Hematopoietic multipotent progenitor cell (in vitro differentiated cells): ENCODE measurements at regions not wholly inside any gene's neighbourhood (a gene's known extent, or its start where the extent isn't known, plus 50 kb on each side); places are given as distances from the start of the nearest gene placed in this dataset.
"Not testable (repeated sequence)": the region's sequence is repeated elsewhere in the genome, so short reads cannot be mapped to it uniquely, and the experiment has no call there.

Experiments used
- DNase-seq, 3 donors: peaks; one replicate each; pipeline ENCODE4 v3.0.0-alpha.2; 2011 to 2015; ENCODE audit warnings: low read depth in 2 of 3, low spot score in 2 of 3

DNA sequence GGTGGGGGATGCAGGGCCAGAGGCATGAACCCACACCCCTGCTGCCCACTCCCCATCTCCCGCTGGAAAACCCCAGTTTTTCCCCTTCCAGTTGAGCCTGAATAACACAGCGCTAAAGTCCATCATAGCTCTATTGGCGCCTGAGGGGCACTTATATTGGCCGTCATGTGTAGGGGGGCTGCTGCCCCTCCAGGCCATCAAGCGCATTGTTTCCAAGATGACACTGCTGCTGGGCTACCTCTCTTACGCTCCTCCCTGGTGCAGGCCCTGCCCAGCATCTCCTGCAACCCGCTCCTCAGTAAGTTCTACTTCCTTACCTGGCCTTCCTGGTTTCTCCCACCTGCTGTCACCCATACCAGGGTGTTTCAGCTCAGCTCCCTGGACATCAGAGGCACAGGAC is 205.0 kb upstream of the RPL34 start:
- no peak for DNase-seq

DNA sequence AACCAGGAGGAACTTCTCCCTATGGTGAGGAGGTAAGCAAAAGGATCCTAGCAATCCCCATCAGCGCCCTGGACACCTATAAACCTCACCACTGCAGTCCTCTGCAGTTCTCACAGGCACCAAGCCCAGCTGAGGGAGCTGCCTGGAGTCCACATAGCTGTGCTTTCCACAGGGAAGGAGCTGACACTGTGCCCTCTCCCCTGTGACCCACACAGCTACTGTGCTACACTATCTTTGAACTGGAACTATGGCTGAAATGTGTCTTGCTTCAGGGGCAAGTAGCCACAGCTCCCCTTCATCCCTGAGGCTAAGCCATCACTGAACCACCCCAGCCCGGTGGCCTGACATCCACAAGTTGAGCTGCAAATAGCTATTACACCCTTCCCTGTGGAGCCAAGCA is 208.5 kb upstream of the RPL34 start:
- DNase-seq, result no peak

DNA sequence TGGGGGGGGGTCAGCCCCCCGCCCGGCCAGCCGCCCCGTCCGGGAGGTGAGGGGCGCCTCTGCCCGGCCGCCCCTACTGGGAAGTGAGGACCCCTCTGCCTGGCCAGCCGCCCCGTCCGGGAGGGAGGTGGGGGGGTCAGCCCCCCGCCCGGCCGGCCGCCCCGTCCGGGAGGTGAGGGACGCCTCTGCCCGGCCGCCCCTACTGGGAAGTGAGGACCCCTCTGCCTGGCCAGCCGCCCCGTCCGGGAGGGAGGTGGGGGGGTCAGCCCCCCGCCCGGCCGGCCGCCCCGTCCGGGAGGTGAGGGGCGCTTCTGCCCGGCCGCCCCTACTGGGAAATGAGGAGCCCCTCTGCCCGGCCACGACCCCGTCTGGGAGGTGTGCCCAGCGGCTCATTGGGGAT is 210.7 kb upstream of the RPL34 start:
- not testable (repeated sequence) for DNase-seq

DNA sequence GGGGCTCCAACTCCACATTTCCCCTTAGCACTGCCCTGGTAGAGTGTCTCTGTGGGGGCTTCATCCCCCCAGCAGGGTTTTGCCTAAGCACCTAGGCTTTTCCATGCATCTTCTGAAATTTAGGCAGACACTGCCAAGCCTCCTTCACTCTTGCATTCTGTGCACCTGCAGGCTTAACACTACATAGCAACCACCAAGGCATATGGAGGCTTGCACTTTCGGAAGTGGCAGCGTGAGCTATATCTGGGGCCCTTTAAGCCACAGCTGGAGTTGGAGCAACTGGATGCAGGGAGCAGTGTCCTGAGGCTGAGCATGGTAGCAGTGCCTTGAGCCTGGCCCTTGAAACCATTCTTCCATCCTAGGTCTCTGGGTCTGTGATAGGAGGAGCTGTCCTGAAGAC is 214.8 kb upstream of the RPL34 start:
- no peak for DNase-seq

DNA sequence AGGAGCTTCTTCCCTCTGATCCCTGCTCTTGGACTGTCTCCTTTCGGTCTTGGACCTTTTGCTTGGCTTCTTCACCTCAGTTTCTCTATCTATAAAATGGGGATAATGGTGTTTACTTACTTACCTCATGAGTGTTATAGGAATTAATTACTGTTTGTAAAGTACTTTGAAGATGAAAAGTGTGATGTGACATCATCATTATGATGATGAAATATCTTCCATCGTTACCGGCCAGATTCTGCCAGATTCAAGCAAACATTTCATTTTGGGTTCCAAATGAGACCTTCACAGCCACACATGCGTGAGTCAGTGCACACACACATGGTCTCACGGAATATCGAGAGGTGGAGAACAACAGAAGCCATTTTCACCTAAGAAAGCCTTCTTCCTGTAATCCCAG is 220.1 kb upstream of the RPL34 start:
- DNase-seq, result no peak

DNA sequence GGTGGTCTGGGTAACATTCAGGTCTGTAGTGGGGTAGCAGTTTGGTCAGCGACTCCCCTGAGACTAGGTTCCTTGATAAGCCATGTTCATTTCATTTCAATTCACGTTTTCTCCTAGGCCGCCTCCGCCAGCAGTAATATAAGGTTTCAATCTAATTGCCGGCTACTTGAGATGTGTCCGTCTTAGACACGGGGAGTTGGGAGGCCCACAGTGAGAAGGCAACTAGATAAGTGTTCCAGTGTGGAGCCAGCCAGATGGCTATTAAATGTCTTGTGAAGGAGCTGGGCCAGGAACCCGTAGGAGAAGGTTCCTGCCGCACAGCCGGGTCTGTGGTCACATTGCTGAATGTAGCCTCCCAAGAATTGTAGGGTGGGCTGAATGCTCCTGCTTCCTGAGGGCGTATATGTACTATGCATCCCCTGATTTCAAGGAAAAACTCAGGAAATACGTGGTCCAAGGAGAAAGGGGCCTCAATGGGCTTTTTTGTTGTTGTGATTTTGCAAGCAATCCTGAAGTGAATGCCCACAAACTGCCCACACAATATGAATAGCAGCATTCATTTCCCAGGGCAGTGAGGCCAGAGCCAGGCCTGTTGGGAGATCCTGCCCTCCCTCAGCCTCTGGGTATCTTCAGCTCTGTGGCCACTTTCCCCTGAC is 220.6 kb upstream of the RPL34 start:
- no peak for DNase-seq

DNA sequence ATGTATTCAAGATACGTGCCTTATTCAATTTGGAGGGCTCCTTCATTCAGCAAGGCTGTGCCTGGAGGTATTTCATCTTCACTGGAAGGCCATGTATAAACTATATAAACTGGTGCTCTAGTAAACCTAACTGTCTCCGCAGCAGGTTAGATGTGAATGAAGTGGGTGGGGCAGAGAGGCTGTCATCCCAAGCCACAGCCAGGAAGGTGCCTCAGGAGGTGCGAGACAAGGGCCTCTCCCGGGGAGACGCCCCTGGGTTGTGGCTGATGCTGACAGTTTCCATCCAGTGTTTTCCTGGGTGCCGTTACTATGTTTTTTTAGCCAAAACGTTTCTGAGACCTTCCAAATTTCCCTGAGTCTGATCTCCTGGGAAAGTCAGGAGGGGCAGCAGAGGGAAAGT is 221.5 kb upstream of the RPL34 start:
- no peak for DNase-seq

DNA sequence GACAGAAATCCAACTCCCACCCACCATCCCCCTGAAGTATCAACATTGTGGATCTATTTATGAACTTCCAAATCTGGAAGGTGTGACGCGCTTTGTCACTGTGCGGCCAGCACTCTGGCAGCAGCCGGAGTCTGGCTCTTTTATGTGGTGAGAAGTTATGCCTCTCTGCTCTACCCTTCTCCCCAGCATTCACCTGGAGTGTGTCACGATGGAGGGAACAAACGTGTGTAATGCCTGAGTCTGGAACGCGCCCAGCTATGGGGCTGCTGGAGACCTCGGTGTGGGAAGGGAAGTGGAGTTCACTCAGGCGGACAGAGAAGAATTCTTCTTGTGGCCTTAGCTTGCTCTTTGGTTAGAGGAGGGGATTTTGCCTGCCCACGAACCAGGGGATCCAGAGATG is 222.1 kb upstream of the RPL34 start:
- no peak for DNase-seq

DNA sequence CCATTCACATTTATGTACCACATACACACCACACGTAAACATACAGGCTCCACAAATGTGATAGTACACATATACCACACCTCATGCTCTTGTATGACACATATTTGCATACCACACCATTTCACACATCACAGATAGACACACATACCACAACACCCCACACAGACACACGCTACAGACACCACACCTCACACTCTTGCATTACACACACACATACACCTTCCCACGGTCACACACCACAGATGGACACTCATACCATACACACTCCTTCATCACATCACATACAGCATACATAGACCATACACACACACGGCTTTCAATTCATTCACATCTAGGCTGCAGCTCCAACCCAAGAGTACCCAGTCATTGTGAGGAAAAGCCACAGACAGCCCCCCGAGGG is 222.5 kb upstream of the RPL34 start:
- no peak for DNase-seq

DNA sequence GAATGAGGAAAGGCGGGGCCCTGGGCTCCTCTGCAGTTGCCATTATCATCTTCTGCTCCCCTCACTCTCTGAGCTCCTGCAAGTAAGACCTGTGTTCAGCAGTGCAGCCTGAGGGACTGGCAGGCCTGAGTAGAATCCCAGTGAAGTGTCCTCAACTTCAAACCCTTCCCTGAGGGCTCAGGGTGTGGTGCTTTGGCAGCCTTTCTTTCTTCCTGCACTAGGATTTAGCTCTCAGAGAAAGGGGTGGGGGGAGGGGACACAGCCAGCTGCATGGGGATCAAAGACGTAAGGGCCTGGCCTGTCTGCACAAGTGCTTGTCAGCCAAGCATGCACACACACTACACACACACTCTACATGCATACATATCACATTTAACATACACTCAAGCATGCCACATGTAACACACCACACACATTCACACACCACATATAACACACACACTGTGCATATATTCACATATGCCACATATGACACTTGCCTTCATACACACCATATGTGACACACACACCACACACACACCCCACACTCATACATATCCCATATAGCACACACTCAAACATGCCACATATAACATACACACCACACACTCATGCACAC is 223.4 kb upstream of the RPL34 start:
- DNase-seq, result no peak

DNA sequence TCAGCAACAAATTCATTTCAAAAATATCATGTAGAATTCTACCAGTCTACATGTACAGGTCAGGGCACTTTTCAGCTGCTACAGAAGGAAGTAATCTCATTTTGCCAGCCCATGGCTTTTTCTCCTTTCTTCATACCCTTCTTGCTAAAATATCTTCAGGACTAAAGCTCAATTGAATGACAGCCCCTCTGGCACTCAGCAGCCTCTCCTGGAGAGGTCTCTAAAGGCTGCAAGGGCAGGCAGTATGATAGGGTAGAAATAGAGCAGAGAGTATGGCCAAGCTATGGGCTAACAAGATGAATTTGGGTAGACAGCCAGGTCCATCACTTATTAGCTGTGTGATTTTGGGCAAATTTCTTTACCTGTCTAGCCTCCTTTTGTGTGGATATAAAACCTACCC is 224.6 kb upstream of the RPL34 start:
- DNase-seq, result no peak

DNA sequence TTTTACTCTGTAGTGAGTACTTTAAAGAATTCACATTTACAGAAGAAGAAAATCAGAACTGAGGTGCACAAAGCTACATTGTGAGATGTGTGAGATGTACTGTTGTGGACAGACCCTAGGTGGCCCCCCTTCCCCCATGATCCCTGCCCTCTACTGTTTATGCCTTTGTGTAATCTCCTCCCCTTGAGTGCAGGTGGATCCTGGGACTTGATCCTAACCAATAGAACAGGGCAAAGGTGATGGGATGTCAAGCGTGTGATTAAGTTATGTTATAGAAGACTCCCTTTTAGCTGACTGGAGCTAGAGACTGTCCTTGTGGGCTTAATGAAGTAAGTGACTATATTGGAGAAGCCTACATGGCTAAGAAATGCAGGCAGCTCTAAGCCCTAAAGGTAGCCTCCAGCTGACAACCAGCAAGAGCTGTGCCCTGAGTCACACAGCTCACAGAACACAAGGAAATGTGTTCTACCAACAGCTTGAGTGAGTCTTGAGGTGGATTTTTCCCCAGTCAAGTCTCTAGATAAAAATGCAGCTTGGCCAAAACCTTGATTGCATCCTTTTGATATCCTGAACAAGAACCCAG is 225.2 kb upstream of the LEF1 start:
- DNase-seq, result no peak

DNA sequence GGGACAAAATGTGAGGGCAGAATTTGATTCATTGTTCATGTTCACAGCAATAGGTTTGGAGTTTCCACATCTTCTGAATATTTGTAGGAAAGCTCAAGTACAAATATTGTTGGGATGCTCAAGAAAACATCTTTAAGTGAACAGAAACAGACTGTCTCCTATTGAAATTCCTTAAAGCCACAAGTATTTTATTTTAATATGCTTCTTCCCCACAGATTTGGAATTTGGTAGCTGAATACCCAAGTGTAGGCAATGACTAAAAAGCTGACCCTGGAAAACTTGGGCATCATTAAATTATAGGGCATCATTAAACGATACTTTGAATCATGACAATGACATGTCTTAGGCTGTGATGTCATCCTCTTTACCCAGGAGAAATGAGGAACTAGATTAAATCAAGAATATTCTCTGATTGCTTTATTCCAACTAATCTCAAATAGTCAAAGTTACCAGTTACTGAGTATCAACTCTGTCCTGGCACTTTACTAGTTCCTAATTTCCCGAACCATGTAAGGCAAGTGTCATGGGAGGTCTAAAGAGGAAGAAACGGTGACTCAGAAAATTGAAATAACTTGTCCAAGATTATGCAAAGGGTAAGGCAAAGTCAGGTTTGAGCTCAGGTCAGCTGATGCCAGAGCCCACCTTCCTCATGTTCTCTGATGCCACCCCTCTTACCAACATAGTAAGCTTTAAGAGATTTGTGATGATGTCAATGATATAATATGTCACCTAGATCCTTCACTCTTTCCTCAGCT is 223.1 kb upstream of the LEF1 start:
- peak in 1 of 3 donors; percentile 4 for DNase-seq

DNA sequence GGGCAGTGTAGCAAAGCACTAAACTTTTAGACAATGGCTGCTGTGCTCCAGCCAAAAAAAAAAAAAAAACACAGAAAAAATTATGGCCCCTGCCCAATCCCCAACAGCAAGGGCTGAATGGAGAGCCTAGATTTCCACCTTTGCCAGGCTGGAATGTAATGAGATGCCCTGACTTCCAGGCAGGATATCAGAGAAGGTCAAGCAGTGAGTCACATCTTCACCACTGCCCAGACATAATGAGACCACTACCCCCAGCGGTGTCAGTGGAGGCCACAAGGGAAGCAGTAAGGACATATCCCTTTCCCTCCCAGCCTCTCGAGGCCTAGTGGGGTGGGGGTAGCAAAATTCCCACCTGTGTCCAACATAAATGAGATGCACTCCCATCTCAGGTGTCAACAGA is 216.3 kb upstream of the LEF1 start:
- DNase-seq, result no peak

DNA sequence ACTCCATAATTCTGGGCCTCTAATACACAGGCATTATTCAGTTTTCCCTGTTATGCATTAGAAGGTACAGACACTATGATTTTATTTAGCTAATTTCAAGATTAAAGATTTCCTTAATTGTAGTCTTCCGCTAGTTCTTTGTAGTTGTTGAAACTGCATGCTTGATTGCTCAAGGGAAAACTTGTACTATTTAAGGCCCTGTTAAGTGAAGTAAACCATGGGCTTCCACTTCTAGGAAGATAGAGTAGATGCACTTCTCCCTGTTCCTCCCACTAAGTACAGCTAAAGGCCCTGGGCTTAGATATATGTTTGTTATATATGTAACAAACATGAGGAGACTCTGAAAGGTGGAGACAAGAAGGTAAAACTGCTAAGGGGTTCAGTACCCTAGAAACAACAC is 215.8 kb upstream of the LEF1 start:
- DNase-seq, result no peak

DNA sequence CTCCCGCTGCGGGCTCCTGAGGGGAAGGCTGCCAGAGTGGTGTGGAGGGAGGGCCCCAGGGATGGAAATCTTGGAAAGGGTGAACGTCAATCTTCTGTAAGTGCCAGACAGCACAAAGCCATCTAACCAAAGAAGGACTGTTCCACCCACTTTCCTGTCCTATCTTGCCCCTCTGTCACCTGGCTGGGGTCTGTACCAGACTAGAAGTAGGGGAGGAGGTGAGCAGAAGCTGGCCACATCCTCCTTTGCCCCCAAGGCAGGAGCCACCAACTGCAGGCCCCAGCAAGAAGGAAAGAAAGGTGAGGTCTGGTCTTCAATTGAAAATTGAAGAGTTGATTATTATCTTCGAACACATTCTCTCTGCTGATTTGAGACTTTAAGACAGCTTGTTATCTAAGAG is 214.4 kb upstream of the LEF1 start:
- DNase-seq, result no peak

DNA sequence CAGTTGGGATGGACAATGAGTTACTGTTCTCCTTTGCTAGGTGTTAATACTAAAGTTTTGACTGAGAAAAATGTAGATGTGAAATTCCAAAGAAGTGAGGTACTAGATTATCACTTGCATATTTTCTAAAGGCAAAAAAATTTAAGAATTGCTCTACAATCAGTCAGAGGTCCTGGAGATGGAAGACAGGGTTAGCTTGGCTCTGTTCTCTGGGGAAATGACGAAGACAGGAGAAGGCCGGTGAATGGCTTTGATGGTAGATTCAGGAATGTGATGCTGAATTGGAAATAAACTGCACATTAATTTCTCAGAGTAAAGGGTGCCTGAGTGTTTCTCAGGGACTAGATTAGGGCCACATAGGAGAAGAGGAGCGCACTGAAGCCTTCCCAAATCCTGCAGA is 214.0 kb upstream of the LEF1 start:
- DNase-seq, result no peak

DNA sequence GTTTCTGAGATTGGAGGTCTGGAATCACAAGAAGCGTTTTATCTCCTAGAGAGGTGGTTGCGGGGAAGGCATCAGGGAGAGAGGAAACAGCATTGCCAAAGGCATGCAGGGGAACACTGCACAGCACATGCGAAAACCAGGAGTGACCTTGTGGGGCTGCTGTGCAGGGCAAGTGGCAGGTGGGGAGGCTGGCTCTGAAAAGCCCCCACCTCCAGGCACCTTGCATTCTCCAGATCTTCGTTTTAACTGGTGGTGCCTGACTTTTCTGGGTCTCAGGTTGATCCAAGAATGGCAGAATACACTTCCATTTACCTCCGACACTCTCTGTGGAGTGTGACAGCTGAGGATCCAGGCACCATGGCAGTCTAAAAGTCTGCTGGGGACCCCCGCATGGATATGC is 209.4 kb upstream of the LEF1 start:
- DNase-seq, result no peak

DNA sequence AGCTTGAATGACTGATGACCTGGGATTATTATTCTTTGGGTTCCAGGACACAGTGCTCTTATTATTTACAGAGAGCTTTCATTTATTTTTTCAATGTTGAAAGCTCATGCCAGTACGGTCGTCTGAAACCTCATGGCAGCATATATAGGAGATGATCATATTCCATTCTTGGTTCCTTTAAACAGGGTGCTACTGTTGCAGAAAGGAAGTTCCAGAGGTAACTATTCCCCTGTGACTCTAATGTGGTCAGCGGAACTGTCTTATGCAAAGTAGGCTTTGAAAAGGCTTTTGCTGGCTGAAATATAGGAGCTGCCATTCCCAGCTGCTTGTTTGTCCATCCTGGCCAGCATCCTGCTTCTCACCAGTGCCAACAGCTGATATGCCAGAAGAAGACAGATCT is 208.3 kb upstream of the LEF1 start:
- no peak for DNase-seq

DNA sequence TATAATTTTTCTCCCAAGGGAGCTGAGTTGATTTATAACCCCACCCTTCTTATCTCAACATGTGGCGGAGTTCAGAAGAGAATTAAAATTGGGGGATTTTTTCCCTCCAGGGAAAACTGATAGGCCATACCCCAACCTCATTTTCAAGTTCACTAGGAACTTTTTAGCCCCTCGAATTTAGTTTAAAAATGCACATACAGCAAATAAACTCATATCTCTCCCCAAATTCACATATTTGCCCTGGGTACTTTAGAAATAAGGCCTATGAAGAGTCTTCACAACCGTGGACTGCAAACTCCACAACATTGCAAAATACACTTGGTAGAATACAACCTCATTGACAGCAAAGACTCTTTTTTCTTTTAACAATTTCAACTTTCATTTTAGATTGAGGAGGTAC is 206.7 kb upstream of the LEF1 start:
- no peak for DNase-seq

DNA sequence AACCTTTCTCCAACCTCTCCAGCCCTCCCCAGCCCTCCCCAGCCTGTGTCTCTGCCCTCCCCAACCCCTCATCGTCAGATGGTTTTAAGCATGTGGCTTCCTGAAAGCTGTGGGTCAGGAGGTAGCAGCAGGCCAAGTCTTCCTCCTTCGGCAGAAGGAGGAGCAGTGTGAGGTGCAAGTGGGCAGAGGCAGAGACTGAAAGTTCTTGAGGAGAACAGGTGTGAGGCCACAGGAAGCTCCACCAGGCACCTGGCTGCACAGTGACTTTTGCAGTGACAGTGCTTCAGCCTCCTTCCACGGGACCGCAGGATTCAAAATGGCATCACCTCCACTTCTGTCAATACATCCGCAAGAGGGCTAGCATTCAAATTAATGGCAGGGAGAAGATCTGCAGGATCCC is 203.9 kb upstream of the LEF1 start:
- peak in 1 of 3 donors; percentile 26 for DNase-seq

DNA sequence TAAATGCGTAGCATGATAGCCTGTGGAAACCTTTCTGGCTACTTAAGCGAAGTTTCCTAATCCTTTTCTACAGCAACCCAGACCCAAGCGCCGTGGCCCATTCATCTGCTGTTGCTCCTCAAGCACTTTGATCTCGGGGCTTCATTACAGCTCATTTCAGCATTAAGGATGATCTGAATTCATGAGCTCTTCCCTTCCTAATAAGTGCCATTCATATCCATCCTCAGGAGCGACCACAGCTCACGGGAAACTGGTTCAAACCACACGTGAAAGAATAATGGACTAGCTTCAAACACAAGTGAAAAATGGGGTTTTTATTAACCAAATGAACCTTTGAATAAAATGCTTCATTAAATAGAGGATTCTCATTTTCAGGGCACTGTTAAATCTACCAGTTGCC is 202.6 kb upstream of the LEF1 start:
- DNase-seq, result no peak
